CD14-positive monocyte (primary cell): ENCODE measurements at regions not wholly inside any gene's neighbourhood (a gene's known extent, or its start where the extent isn't known, plus 50 kb on each side); places are given as distances from the start of the nearest gene placed in this dataset.

ENCODE experiments used
- DNase-seq, 3 donors: peaks; one replicate each; pipeline ENCODE4 v3.0.0-alpha.2; 2011 to 2022
- H2AFZ ChIP-seq: 2 replicates; pipeline ENCODE4 v1.6.0; 2012; ENCODE audit warnings: mild to moderate bottlenecking, low read depth, low read length, inconsistent platforms; ENCODE audit not compliant: insufficient read depth, poor library complexity, severe bottlenecking
- H3K27ac ChIP-seq, 2 donors: 1 replicate in 1 of 2; 2 replicates in 1 of 2; pipeline ENCODE4 v1.5.1; 2012 to 2013; ENCODE audit warnings: low read length in 2 of 2, control low read depth in 1 of 2, inconsistent platforms in 1 of 2, low read depth in 1 of 2, mild to moderate bottlenecking in 1 of 2
- H3K27me3 ChIP-seq, 2 donors: one replicate each; pipeline versions ENCODE4 v1.6.0 to v1.6.1; 2011 to 2013; ENCODE audit warnings: low read length in 2 of 2; ENCODE audit not compliant: control insufficient read depth in 2 of 2, insufficient read depth in 2 of 2
- H3K36me3 ChIP-seq, 2 donors: replicated peaks in 1 of 2; 1 replicate in 1 of 2; 2 replicates in 1 of 2; pipeline versions ENCODE4 v1.5.1 to v1.6.1; 2012 to 2013; ENCODE audit warnings: low read length in 2 of 2, control low read depth in 1 of 2, inconsistent platforms in 1 of 2, mild to moderate bottlenecking in 1 of 2; ENCODE audit not compliant: insufficient read depth in 2 of 2, control insufficient read depth in 1 of 2
- H3K4me1 ChIP-seq, 2 donors: 1 replicate in 1 of 2; 2 replicates in 1 of 2; pipeline versions ENCODE4 v1.5.1 to v1.6.1; 2012 to 2013; ENCODE audit warnings: low read length in 2 of 2, control low read depth in 1 of 2, inconsistent platforms in 1 of 2, mild to moderate bottlenecking in 1 of 2, moderate library complexity in 1 of 2; ENCODE audit not compliant: insufficient read depth in 2 of 2, control insufficient read depth in 1 of 2
- H3K4me2 ChIP-seq: replicated peaks from 2 replicates; pipeline ENCODE3; 2012; ENCODE audit warnings: low read length, moderate library complexity, mild to moderate bottlenecking; ENCODE audit not compliant: poor library complexity, severe bottlenecking; ENCODE audit errors: extremely low read depth
- H3K4me3 ChIP-seq, 3 experiments: fragments of 200-600 bp in 1 of 3; sonication (generic) in 1 of 3; replicated peaks in 1 of 3; 1 replicate in 2 of 3; 2 replicates in 1 of 3; pipeline ENCODE4 v1.5.1; 2011 to 2013; ENCODE audit warnings: low read length in 3 of 3, mild to moderate bottlenecking in 3 of 3, control low read depth in 2 of 3, low read depth in 2 of 3, inconsistent platforms in 1 of 3, moderate library complexity in 1 of 3
- H3K79me2 ChIP-seq: 2 replicates; pipeline ENCODE4 v1.6.0; 2012; ENCODE audit warnings: mild to moderate bottlenecking, control low read depth, inconsistent platforms, low read length, moderate library complexity; ENCODE audit not compliant: insufficient read depth
- H3K9ac ChIP-seq: 2 replicates; pipeline ENCODE4 v1.6.0; 2017; ENCODE audit warnings: low read length, mild to moderate bottlenecking; ENCODE audit not compliant: insufficient read depth, poor library complexity, severe bottlenecking
- H3K9me3 ChIP-seq, 2 donors: replicated peaks in 1 of 2; 1 replicate in 1 of 2; 2 replicates in 1 of 2; pipeline versions ENCODE4 v1.5.1 to v1.6.1; 2012 to 2013; ENCODE audit warnings: low read length in 2 of 2, control low read depth in 1 of 2; ENCODE audit not compliant: control insufficient read depth in 1 of 2, insufficient read depth in 1 of 2
- H4K20me1 ChIP-seq: 2 replicates; pipeline ENCODE4 v1.6.0; 2012; ENCODE audit warnings: mild to moderate bottlenecking, low read length, control low read depth, moderate library complexity; ENCODE audit not compliant: insufficient read depth
- H3K27ac Mint-ChIP-seq, 7 donors: one replicate each; pipeline ENCODE4 v1.8.0; 2020; ENCODE audit warnings: mild to moderate bottlenecking in 7 of 7, mixed read lengths in 7 of 7, moderate library complexity in 6 of 7, inconsistent platforms in 2 of 7
- H3K27me3 Mint-ChIP-seq, 3 donors: one replicate each; pipeline ENCODE4 v1.8.0; 2021 to 2022; ENCODE audit warnings: low read depth in 3 of 3, mild to moderate bottlenecking in 3 of 3, mixed read lengths in 3 of 3, moderate library complexity in 3 of 3, inconsistent platforms in 1 of 3
- H3K36me3 Mint-ChIP-seq, 2 donors: one replicate each; pipeline ENCODE4 v1.8.0; 2020; ENCODE audit warnings: mixed read lengths in 2 of 2, inconsistent platforms in 1 of 2, mild to moderate bottlenecking in 1 of 2
- H3K4me1 Mint-ChIP-seq: one replicate; pipeline ENCODE4 v1.8.0; 2020; ENCODE audit warnings: mild to moderate bottlenecking, mixed read lengths
- H3K4me3 Mint-ChIP-seq, 2 donors: one replicate each; pipeline ENCODE4 v1.8.0; 2020; ENCODE audit warnings: mild to moderate bottlenecking in 2 of 2, mixed read lengths in 2 of 2, moderate library complexity in 1 of 2
- H3K9me3 Mint-ChIP-seq, 7 donors: one replicate each; pipeline ENCODE4 v1.8.0; 2020 to 2022; ENCODE audit warnings: mixed read lengths in 7 of 7, mild to moderate bottlenecking in 6 of 7, moderate library complexity in 6 of 7, inconsistent platforms in 2 of 7
- CTCF ChIP-seq: fragments of 200-600 bp; IDR thresholded peaks from one replicate; pipeline ENCODE4 v1.8.0; 2022; ENCODE audit warnings: antibody characterized with exemption, mild to moderate bottlenecking
- WGBS: methylation state at CpG from one replicate; pipeline ENCODE4 v1.1.5; 2013; ENCODE audit warnings: missing lambda C conversion rate; ENCODE audit not compliant: insufficient coverage; 5-methylcytosine and 5-hydroxymethylcytosine counted together
- intact Hi-C, 2 donors: fragments of 100-400 bp; cut with micrococcal nuclease; formaldehyde crosslinking; loops; one replicate each; pipeline versions ENCODE4 v1.15.0 to v1.15.1; 2023

GRCh38 chr13:58883405-58883804, 1251.9 kb downstream of the PCDH17 start:
- Histone ChIP-seq H4K20me1 (no peaks in the 10 kb centered on the region), H3K9me3 (no peaks in the 10 kb centered on the region), H3K9ac (no peak overlapping the region), H2AFZ (no peak overlapping the region), H3K36me3 (no peaks in the 10 kb centered on the region), H3K27me3 (no peaks in the 10 kb centered on the region), H3K27ac (no peak overlapping the region), H3K4me2 (no peak overlapping the region), H3K4me3 (no peak overlapping the region), H3K79me2 (no peaks in the 10 kb centered on the region), H3K4me1 (no peaks in the 10 kb centered on the region)
- DNase-seq = no peak
- no peak overlapping the region for H3K27ac Mint-ChIP-seq
- H3K4me1 Mint-ChIP-seq = no peaks in the 10 kb centered on the region
- H3K36me3 Mint-ChIP-seq = no peaks in the 10 kb centered on the region
- 100% methylated on average over 1 of the region's 2 CpGs for WGBS
- TF ChIP-seq CTCF = no peak
- no peaks in the 10 kb centered on the region for H3K27me3 Mint-ChIP-seq
- H3K9me3 Mint-ChIP-seq = peaks cover 0 to 2% (median 0%) of the 10 kb centered on the region in 7 donors
- intact Hi-C loops = no loop called here
- no peak overlapping the region for H3K4me3 Mint-ChIP-seq

DNA sequence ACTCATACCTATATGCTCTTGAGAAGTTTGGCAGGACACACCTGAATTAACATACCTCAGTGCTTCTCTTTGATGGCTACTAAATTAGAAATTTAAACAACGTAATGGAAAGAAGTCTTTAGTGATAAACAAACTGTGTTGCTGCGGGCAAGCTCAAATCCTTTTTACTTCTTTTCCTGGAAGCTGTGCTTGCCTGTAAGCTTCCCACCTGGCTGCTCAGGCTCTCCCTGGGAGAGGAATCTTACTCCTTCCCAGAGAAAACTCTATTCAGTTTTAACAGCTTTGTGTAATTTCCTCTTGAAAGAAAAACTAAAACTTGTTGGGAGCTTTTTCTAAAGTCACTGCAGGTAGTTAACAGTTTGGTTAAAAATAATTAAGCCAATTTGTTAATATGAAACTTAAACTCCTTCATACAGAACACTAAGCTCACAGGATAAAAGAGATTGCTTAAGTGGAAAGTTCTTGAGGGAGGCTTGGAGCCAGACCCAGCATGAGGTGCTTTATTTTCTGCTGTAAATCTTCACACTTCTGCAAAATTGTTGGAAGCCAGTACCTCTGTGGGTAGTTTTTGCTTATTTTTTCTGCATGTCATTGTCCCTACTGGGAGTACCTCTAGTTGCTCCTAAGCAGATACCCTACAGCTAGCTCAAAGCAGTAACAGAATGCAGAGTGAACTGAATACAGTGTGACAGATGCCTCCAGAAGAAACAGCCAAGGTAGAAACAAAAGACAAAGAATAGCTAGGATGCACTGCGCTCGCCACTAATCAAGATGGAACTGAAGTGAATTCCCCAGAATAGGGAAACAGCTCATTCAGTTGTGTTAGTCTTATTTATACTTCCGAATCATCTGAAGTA, 1253.0 kb downstream of the PCDH17 start:
- no peak overlapping the region for H3K4me2 ChIP-seq
- intact Hi-C loops = no loop called here
- H2AFZ ChIP-seq = no peak overlapping the region
- 75% methylated on average over 2 of the region's 5 CpGs for WGBS
- no peaks in the 10 kb centered on the region for H3K4me1 ChIP-seq
- H3K9me3 ChIP-seq = no peaks in the 10 kb centered on the region
- H3K4me3 ChIP-seq = no peak overlapping the region
- H4K20me1 ChIP-seq = no peaks in the 10 kb centered on the region
- H3K79me2 ChIP-seq = no peaks in the 10 kb centered on the region
- no peaks in the 10 kb centered on the region for H3K4me1 Mint-ChIP-seq
- H3K27me3 Mint-ChIP-seq = no peaks in the 10 kb centered on the region
- peaks cover 0 to 2% (median 0%) of the 10 kb centered on the region in 7 donors for H3K9me3 Mint-ChIP-seq
- H3K4me3 Mint-ChIP-seq = no peak overlapping the region
- H3K36me3 Mint-ChIP-seq = no peaks in the 10 kb centered on the region
- H3K27ac Mint-ChIP-seq = no peak overlapping the region
- H3K36me3 ChIP-seq = no peaks in the 10 kb centered on the region
- DNase-seq = no peak
- no peak overlapping the region for H3K9ac ChIP-seq
- no peaks in the 10 kb centered on the region for H3K27me3 ChIP-seq
- H3K27ac ChIP-seq = no peak overlapping the region
- TF ChIP-seq CTCF = no peak
